Endothelial cell of umbilical vein (primary cell): ENCODE measurements at regions not wholly inside any gene's neighbourhood (a gene's known extent, or its start where the extent isn't known, plus 50 kb on each side); places are given as distances from the start of the nearest gene placed in this dataset.

Source experiments
- CTCF ChIP-seq, 2 donors: IDR thresholded peaks; 1 replicate in 1 of 2; 2 replicates in 1 of 2; pipeline ENCODE4 v1.5.1; 2011; ENCODE audit warnings: low read length in 2 of 2, mild to moderate bottlenecking in 2 of 2, moderate library complexity in 2 of 2, control low read depth in 1 of 2, inconsistent platforms in 1 of 2, low read depth in 1 of 2; ENCODE audit not compliant: insufficient read depth in 1 of 2; ENCODE audit errors: extremely low read depth in 1 of 2
- EZH2 ChIP-seq: IDR thresholded peaks from 2 replicates; pipeline ENCODE4 v1.6.1; 2012; ENCODE audit warnings: borderline replicate concordance, low read depth, mild to moderate bottlenecking, moderate library complexity, low read length, inconsistent platforms; ENCODE audit not compliant: severe bottlenecking
- POLR2A ChIP-seq: IDR thresholded peaks from 2 replicates; pipeline ENCODE4 v1.6.1; 2012; ENCODE audit warnings: low read depth, mild to moderate bottlenecking, control low read depth, low read length
- TF ChIP-seq, protein P1 (sequence below): IDR thresholded peaks from 2 replicates; pipeline ENCODE4 v1.6.1; 2011; ENCODE audit not compliant: insufficient read depth, insufficient read length

DNA sequence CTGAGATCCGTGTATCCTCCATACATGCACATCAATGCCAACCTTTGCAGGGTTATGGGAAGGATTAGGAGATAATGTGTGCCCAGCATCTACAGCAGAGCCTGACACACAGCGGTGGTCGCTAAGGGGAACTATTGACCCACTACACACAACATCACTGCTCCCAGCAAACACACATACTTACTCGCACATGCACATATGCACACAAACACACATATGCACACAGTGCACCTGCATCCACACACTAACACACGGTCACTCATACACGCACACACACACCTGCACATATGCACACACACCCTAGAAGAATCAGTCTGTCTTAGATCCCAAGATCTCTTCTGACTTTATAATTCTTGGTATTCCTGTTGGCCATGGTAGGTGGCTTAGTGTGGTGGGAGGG, 118.3 kb downstream of the GYPC start:
- TF ChIP-seq EZH2 (no peak), CTCF (IDR thresholded peaks at IDR 0.05; ENCODE audit: extremely low read depth in 1 of 2, insufficient read depth in 1 of 2, low read depth in 1 of 2, low read length in 2 of 2) (no peak), POLR2A (no peak)
- TF ChIP-seq, protein P1, sequence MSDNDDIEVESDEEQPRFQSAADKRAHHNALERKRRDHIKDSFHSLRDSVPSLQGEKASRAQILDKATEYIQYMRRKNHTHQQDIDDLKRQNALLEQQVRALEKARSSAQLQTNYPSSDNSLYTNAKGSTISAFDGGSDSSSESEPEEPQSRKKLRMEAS, result no peak
